Breast epithelium (tissue), 4 donors: ENCODE measurements at regions not wholly inside any gene's neighbourhood (a gene's known extent, or its start where the extent isn't known, plus 50 kb on each side); places are given as distances from the start of the nearest gene placed in this dataset.

Source experiments
- DNase-seq, 2 donors: peaks; one replicate each; pipeline ENCODE4 v3.0.0-alpha.2; 2019; ENCODE audit warnings: low spot score in 2 of 2
- H3K27ac ChIP-seq, 2 donors: fragments of 200-600 bp; sonication (generic) in 1 of 2; one replicate each; pipeline ENCODE4 v1.5.1; 2016 to 2019; ENCODE audit warnings: mild to moderate bottlenecking in 1 of 2
- H3K27me3 ChIP-seq, 2 donors: fragments of 200-600 bp; sonication (generic) in 1 of 2; one replicate each; pipeline versions ENCODE4 v1.5.1 to v1.6.0; 2017 to 2019; ENCODE audit warnings: control low read depth in 1 of 2, mild to moderate bottlenecking in 1 of 2
- H3K36me3 ChIP-seq: fragments of 200-600 bp; one replicate; pipeline ENCODE4 v1.5.1; 2019
- H3K4me1 ChIP-seq, 2 donors: fragments of 200-600 bp; sonication (generic); one replicate each; pipeline ENCODE4 v1.5.1; 2016 to 2019; ENCODE audit warnings: control low read depth in 1 of 2
- H3K4me3 ChIP-seq, 3 donors: fragments of 200-600 bp; sonication (generic); 1 replicate in 2 of 3; 2 replicates in 1 of 3; pipeline ENCODE4 v1.5.1; 2016 to 2019; ENCODE audit warnings: mild to moderate bottlenecking in 3 of 3, moderate library complexity in 2 of 3
- H3K9me3 ChIP-seq, 2 donors: fragments of 200-600 bp; sonication (generic) in 1 of 2; one replicate each; pipeline ENCODE4 v1.5.1; 2016 to 2019; ENCODE audit warnings: control low read depth in 1 of 2
- CTCF ChIP-seq, 3 donors: fragments of 450-650 bp; IDR thresholded peaks; one replicate each; pipeline ENCODE4 v1.5.1; 2016 to 2017; ENCODE audit warnings: antibody characterized with exemption in 3 of 3, mild to moderate bottlenecking in 3 of 3, moderate library complexity in 3 of 3
- POLR2A ChIP-seq: fragments of 450-650 bp; IDR thresholded peaks from one replicate; pipeline ENCODE4 v1.6.1; 2016; ENCODE audit warnings: antibody characterized with exemption, mild to moderate bottlenecking, moderate library complexity
- POLR2AphosphoS5 ChIP-seq, 3 donors: sonication (generic); formaldehyde crosslinking; IDR thresholded peaks; one replicate each; pipeline ENCODE4 v1.6.1; 2017; ENCODE audit warnings: antibody characterized with exemption in 3 of 3
- intact Hi-C: fragments of 100-400 bp; cut with DNase I; formaldehyde crosslinking; loops from one replicate; pipeline ENCODE4 v1.15.1; 2023; ENCODE audit warnings: low total_unique reads

GRCh38 chr15:62760538-62760937 is 282.0 kb upstream of the TPM1 start:
- H3K9me3 ChIP-seq = no peaks in the 10 kb centered on the region
- intact Hi-C loops = no loop called here
- no peak overlapping the region for H3K27ac ChIP-seq
- no peak for DNase-seq
- no peak overlapping the region for H3K4me3 ChIP-seq
- no peak for TF ChIP-seq CTCF (IDR thresholded peaks at IDR 0.05)
- TF ChIP-seq POLR2A = no peak
- TF ChIP-seq POLR2AphosphoS5 (IDR thresholded peaks at IDR 0.05) = no peak
- no peaks in the 10 kb centered on the region for H3K36me3 ChIP-seq
- H3K4me1 ChIP-seq = no peaks in the 10 kb centered on the region
- no peaks in the 10 kb centered on the region for H3K27me3 ChIP-seq

GRCh38 chr15:62765916-62766315 is 276.6 kb upstream of the TPM1 start:
- Histone ChIP-seq H3K4me3 (no peak overlapping the region), H3K27me3 (no peaks in the 10 kb centered on the region), H3K4me1 (no peaks in the 10 kb centered on the region), H3K36me3 (no peaks in the 10 kb centered on the region), H3K27ac (no peak overlapping the region), H3K9me3 (no peaks in the 10 kb centered on the region)
- intact Hi-C loops = no loop called here
- no peak for TF ChIP-seq POLR2A
- no peak for TF ChIP-seq POLR2AphosphoS5 (IDR thresholded peaks at IDR 0.05)
- TF ChIP-seq CTCF (IDR thresholded peaks at IDR 0.05) = no peak
- no peak for DNase-seq

GRCh38 chr15:62766599-62766998 is 275.9 kb upstream of the TPM1 start:
- Histone ChIP-seq H3K36me3 (no peaks in the 10 kb centered on the region), H3K4me1 (no peaks in the 10 kb centered on the region), H3K4me3 (no peak overlapping the region), H3K27ac (no peak overlapping the region), H3K9me3 (no peaks in the 10 kb centered on the region), H3K27me3 (no peaks in the 10 kb centered on the region)
- intact Hi-C loops = no loop called here
- DNase-seq = no peak
- TF ChIP-seq POLR2AphosphoS5 (IDR thresholded peaks at IDR 0.05) (no peak), POLR2A (no peak)

GRCh38 chr15:62769604-62770003 is 272.9 kb upstream of the TPM1 start:
- H3K4me1 ChIP-seq = no peaks in the 10 kb centered on the region
- no peaks in the 10 kb centered on the region for H3K9me3 ChIP-seq
- DNase-seq = no peak
- H3K27me3 ChIP-seq = no peaks in the 10 kb centered on the region
- H3K4me3 ChIP-seq = no peak overlapping the region
- no peak overlapping the region for H3K27ac ChIP-seq
- no peak for TF ChIP-seq POLR2A
- TF ChIP-seq CTCF (IDR thresholded peaks at IDR 0.05) = no peak
- TF ChIP-seq POLR2AphosphoS5 (IDR thresholded peaks at IDR 0.05) = no peak
- intact Hi-C loops = no loop called here
- no peaks in the 10 kb centered on the region for H3K36me3 ChIP-seq

- Histone ChIP-seq H3K4me1 (no peaks in the 10 kb centered on the region), H3K27ac (no peak overlapping the region), H3K9me3 (no peaks in the 10 kb centered on the region), H3K36me3 (no peaks in the 10 kb centered on the region), H3K27me3 (no peaks in the 10 kb centered on the region), H3K4me3 (no peak overlapping the region)
- DNase-seq = no peak
- intact Hi-C loops = no loop called here
- TF ChIP-seq POLR2AphosphoS5 (IDR thresholded peaks at IDR 0.05) = no peak
- no peak for TF ChIP-seq POLR2A
- no peak for TF ChIP-seq CTCF (IDR thresholded peaks at IDR 0.05)
Measured at GRCh38 chr15:62770111-62770660, 272.4 kb upstream of the TPM1 start.

GRCh38 chr15:62770752-62771151 is 271.8 kb upstream of the TPM1 start:
- no peak for DNase-seq
- intact Hi-C loops = no loop called here
- H3K27me3 ChIP-seq = no peaks in the 10 kb centered on the region
- no peak overlapping the region for H3K4me3 ChIP-seq
- no peaks in the 10 kb centered on the region for H3K9me3 ChIP-seq
- no peak for TF ChIP-seq POLR2A
- TF ChIP-seq POLR2AphosphoS5 (IDR thresholded peaks at IDR 0.05) = no peak
- H3K27ac ChIP-seq = no peak overlapping the region
- no peaks in the 10 kb centered on the region for H3K36me3 ChIP-seq
- no peaks in the 10 kb centered on the region for H3K4me1 ChIP-seq
